Thyroid gland (tissue), 4 donors: ENCODE measurements at regions not wholly inside any gene's neighbourhood (a gene's known extent, or its start where the extent isn't known, plus 50 kb on each side); places are given as distances from the start of the nearest gene placed in this dataset.

Source experiments
- POLR2A ChIP-seq, 2 donors: fragments of 450-650 bp; IDR thresholded peaks; one replicate each; pipeline ENCODE4 v1.6.1; 2017; ENCODE audit warnings: antibody characterized with exemption in 2 of 2, mild to moderate bottlenecking in 2 of 2, moderate library complexity in 1 of 2
- TF ChIP-seq, protein P1 (sequence below), 6 experiments: fragments of 200-600 bp in 3 of 6; fragments of 450-650 bp in 3 of 6; sonication (generic) in 3 of 6; IDR thresholded peaks; one replicate each; pipeline ENCODE4 v1.5.1; 2016 to 2019; ENCODE audit warnings: antibody characterized with exemption in 6 of 6, mild to moderate bottlenecking in 2 of 6, inconsistent platforms in 1 of 6, moderate library complexity in 1 of 6

GRCh38 chr9:119435076-119435475 is 65.8 kb upstream of the BRINP1 start:
- no peak for TF ChIP-seq POLR2A (IDR thresholded peaks at IDR 0.05)
- TF ChIP-seq, protein P1, sequence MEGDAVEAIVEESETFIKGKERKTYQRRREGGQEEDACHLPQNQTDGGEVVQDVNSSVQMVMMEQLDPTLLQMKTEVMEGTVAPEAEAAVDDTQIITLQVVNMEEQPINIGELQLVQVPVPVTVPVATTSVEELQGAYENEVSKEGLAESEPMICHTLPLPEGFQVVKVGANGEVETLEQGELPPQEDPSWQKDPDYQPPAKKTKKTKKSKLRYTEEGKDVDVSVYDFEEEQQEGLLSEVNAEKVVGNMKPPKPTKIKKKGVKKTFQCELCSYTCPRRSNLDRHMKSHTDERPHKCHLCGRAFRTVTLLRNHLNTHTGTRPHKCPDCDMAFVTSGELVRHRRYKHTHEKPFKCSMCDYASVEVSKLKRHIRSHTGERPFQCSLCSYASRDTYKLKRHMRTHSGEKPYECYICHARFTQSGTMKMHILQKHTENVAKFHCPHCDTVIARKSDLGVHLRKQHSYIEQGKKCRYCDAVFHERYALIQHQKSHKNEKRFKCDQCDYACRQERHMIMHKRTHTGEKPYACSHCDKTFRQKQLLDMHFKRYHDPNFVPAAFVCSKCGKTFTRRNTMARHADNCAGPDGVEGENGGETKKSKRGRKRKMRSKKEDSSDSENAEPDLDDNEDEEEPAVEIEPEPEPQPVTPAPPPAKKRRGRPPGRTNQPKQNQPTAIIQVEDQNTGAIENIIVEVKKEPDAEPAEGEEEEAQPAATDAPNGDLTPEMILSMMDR (IDR thresholded peaks at IDR 0.05) = no peak
